Hematopoietic multipotent progenitor cell (in vitro differentiated cells): ENCODE measurements at regions not wholly inside any gene's neighbourhood (a gene's known extent, or its start where the extent isn't known, plus 50 kb on each side); places are given as distances from the start of the nearest gene placed in this dataset. TPM values are rescaled to one million over a fixed set of nuclear protein-coding genes. Genes with fewer than 3 reads are reported as not detected.
A peak's percentile ranks its signal among the peaks of the same experiment; 100 is the strongest.
"Not testable (repeated sequence)": the region's sequence is repeated elsewhere in the genome, so short reads cannot be mapped to it uniquely, and the experiment has no call there.

Experiments used
- DNase-seq, 3 donors: peaks; one replicate each; pipeline ENCODE4 v3.0.0-alpha.2; 2011 to 2015; ENCODE audit warnings: low read depth in 2 of 3, low spot score in 2 of 3
- small RNA-seq: library from RNA; depleted of rRNA; stranded (forward); fragments of <200 nt; gene quantifications from one replicate; pipeline ENCODE3, GENCODE V24; 2012

- no peak for DNase-seq
Observed at GRCh38 chr12:56872366-56872765, 61.8 kb downstream of the SDR9C7 start.

GRCh38 chr12:56867216-56867615 lies 67.0 kb downstream of the SDR9C7 start:
- no peak for DNase-seq

- DNase-seq: no peak
Observed at GRCh38 chr12:56866493-56866892, 67.7 kb downstream of the SDR9C7 start.

- DNase-seq: no peak
Observed at GRCh38 chr12:56864318-56864717, 69.9 kb downstream of the SDR9C7 start.

- no peak for DNase-seq
Observed at GRCh38 chr12:56863789-56864188, 70.4 kb downstream of the SDR9C7 start.

- DNase-seq: no peak
Observed at GRCh38 chr12:56862264-56862663, 71.9 kb downstream of the SDR9C7 start.

- DNase-seq: not testable (repeated sequence)
Observed at GRCh38 chr12:56853392-56853978, 80.7 kb downstream of the SDR9C7 start.

- no peak for DNase-seq
Observed at GRCh38 chr12:56851462-56851861, 82.7 kb downstream of the SDR9C7 start.

- DNase-seq: no peak
Observed at GRCh38 chr12:56840922-56841321, 77.8 kb downstream of the HSD17B6 start.

- DNase-seq: peak in 2 of 3 donors; percentile 57 to 84
Observed at GRCh38 chr12:56839915-56840325, 76.8 kb downstream of the HSD17B6 start.

GRCh38 chr12:56839489-56839848 lies 76.3 kb downstream of the HSD17B6 start:
- no peak for DNase-seq

- no peak for DNase-seq
Observed at GRCh38 chr12:56838621-56839488, 75.7 kb downstream of the HSD17B6 start.

Small RNAs in the stretch of these regions (small RNA-seq; reads per million reads assigned to genes)
- not detected for gene AC121758.2
- not detected for gene RF00554
